WTC11 (cell line): ENCODE measurements at regions not wholly inside any gene's neighbourhood (a gene's known extent, or its start where the extent isn't known, plus 50 kb on each side); places are given as distances from the start of the nearest gene placed in this dataset.

Experiments used
- ATAC-seq: fragments of 200-7000 bp; cut with Tn5 transposase; 2 replicates; pipeline ENCODE4 v1.10.0; 2021; ENCODE audit warnings: mild to moderate bottlenecking, moderate library complexity
- CTCF ChIA-PET: fragments of 300-600 bp; sonication (Branson Sonifier 250); formaldehyde crosslinking; loops from one replicate; lab custom pipeline; 2021; ENCODE audit warnings: antibody characterized with exemption; lab: Charles Lee
- POLR2A ChIA-PET: fragments of 350-600 bp; sonication (Branson Sonifier 250); formaldehyde crosslinking; loops from one replicate; lab custom pipeline; 2021; ENCODE audit warnings: antibody characterized with exemption; lab: Charles Lee
- DNase-seq: peaks from one replicate; pipeline ENCODE4 v3.0.0; 2021; ENCODE audit warnings: low spot score
- H3K27ac Mint-ChIP-seq: 2 replicates; pipeline ENCODE4 v1.8.0; 2021; ENCODE audit warnings: mixed read lengths
- H3K27me3 Mint-ChIP-seq: 2 replicates; pipeline ENCODE4 v1.8.0; 2021; ENCODE audit warnings: low read depth, mild to moderate bottlenecking, moderate library complexity, mixed read lengths
- H3K36me3 Mint-ChIP-seq: 2 replicates; pipeline ENCODE4 v1.8.0; 2021; ENCODE audit warnings: mixed read lengths
- H3K4me1 Mint-ChIP-seq: 2 replicates; pipeline ENCODE4 v1.8.0; 2022; ENCODE audit warnings: mixed read lengths
- H3K4me3 Mint-ChIP-seq: 2 replicates; pipeline ENCODE4 v1.8.0; 2021; ENCODE audit warnings: mild to moderate bottlenecking, moderate library complexity, mixed read lengths
- H3K9me3 Mint-ChIP-seq: 2 replicates; pipeline ENCODE4 v1.8.0; 2021; ENCODE audit warnings: mixed read lengths
- E2F5 ChIP-seq: sonication (generic); formaldehyde crosslinking; IDR thresholded peaks from 2 replicates; pipeline ENCODE4 v1.8.1; 2022; ENCODE audit warnings: mild to moderate bottlenecking, moderate library complexity, missing genetic modification reagents
- ERG ChIP-seq: fragments of 250-450 bp; sonication (Bioruptor Pico); IDR thresholded peaks from 2 replicates; pipeline ENCODE4 v1.8.0; 2021; ENCODE audit warnings: mild to moderate bottlenecking
- ESRRA ChIP-seq: sonication (generic); formaldehyde crosslinking; IDR thresholded peaks from 2 replicates; pipeline ENCODE4 v1.8.1; 2022; ENCODE audit warnings: mild to moderate bottlenecking, missing genetic modification reagents, borderline replicate concordance
- FOXJ3 ChIP-seq: sonication (generic); formaldehyde crosslinking; IDR thresholded peaks from 2 replicates; pipeline ENCODE4 v1.9.0; 2021; ENCODE audit warnings: missing genetic modification reagents, mild to moderate bottlenecking, borderline replicate concordance
- FOXK1 ChIP-seq: sonication (generic); formaldehyde crosslinking; IDR thresholded peaks from 2 replicates; pipeline ENCODE4 v1.8.0; 2022; ENCODE audit warnings: mild to moderate bottlenecking, moderate library complexity, missing genetic modification reagents
- IRF2 ChIP-seq: sonication (generic); formaldehyde crosslinking; IDR thresholded peaks from 2 replicates; pipeline ENCODE4 v1.8.0; 2022; ENCODE audit warnings: low read depth, missing genetic modification reagents, borderline replicate concordance
- JAZF1 ChIP-seq: fragments of 250-450 bp; sonication (Bioruptor Pico); IDR thresholded peaks from 2 replicates; pipeline ENCODE4 v1.9.0; 2021; ENCODE audit warnings: moderate library complexity, mild to moderate bottlenecking, inconsistent platforms
- MLX ChIP-seq: sonication (generic); formaldehyde crosslinking; IDR thresholded peaks from 2 replicates; pipeline ENCODE4 v1.8.1; 2023; ENCODE audit warnings: mild to moderate bottlenecking, missing genetic modification reagents, moderate library complexity
- MXD4 ChIP-seq: fragments of 250-450 bp; sonication (Bioruptor Pico); IDR thresholded peaks from 2 replicates; pipeline ENCODE4 v1.8.0; 2021; ENCODE audit warnings: mild to moderate bottlenecking, moderate library complexity, borderline replicate concordance
- MYBL2 ChIP-seq: sonication (generic); formaldehyde crosslinking; IDR thresholded peaks from 2 replicates; pipeline ENCODE4 v1.8.1; 2023; ENCODE audit warnings: mild to moderate bottlenecking, moderate library complexity, missing genetic modification reagents
- OVOL2 ChIP-seq: fragments of 250-450 bp; sonication (Bioruptor Pico); IDR thresholded peaks from 2 replicates; pipeline ENCODE4 v1.9.0; 2021; ENCODE audit warnings: mild to moderate bottlenecking, borderline replicate concordance
- PRDM15 ChIP-seq: sonication (generic); formaldehyde crosslinking; IDR thresholded peaks from 2 replicates; pipeline ENCODE4 v1.8.0; 2022; ENCODE audit warnings: missing genetic modification reagents
- SMAD3 ChIP-seq: sonication (generic); formaldehyde crosslinking; IDR thresholded peaks from 2 replicates; pipeline ENCODE4 v1.8.0; 2022; ENCODE audit warnings: missing genetic modification reagents, mild to moderate bottlenecking, borderline replicate concordance
- ZNF138 ChIP-seq: sonication (generic); formaldehyde crosslinking; conservative IDR thresholded peaks from 2 replicates; pipeline ENCODE4 v1.8.1; 2022; ENCODE audit warnings: mild to moderate bottlenecking, moderate library complexity, missing genetic modification reagents
- ZNF512 ChIP-seq: sonication (generic); formaldehyde crosslinking; IDR thresholded peaks from 2 replicates; pipeline ENCODE4 v1.8.1; 2022; ENCODE audit warnings: missing genetic modification reagents, borderline replicate concordance
- ZNF532 ChIP-seq: fragments of 250-450 bp; sonication (Bioruptor Pico); IDR thresholded peaks from 2 replicates; pipeline ENCODE4 v1.9.0; 2021; ENCODE audit warnings: mild to moderate bottlenecking, borderline replicate concordance

- TF ChIP-seq PRDM15 (no peak), FOXK1 (no peak), ESRRA (no peak), IRF2 (no peak)
Measured at GRCh38 chr11:116166573-116167465, 606.0 kb downstream of the BUD13 start (continued).

GRCh38 chr11:116164843-116165242, 607.9 kb downstream of the BUD13 start:
- ChIA-PET POLR2A (no interaction called here), CTCF (interaction anchor here (0.5 to 1.9 kb wide), 5 partner anchors 9 to 52 kb away, joined by 4 to 6 read pairs (median 5); no protein-coding TSS in a partner anchor)
- ATAC-seq (no peak), DNase-seq (no peak)
- TF ChIP-seq ESRRA = no peak
- TF ChIP-seq MLX (CRISPR knock-in tag) = no peak
- no peak for TF ChIP-seq OVOL2 (CRISPR knock-in tag)
- TF ChIP-seq ZNF512 (CRISPR knock-in tag) = no peak
- no peak for TF ChIP-seq ZNF532
- Mint-ChIP-seq H3K4me1 (peaks cover 27% of the 10 kb centered on the region), H3K4me3 (no peak overlapping the region), H3K36me3 (no peaks in the 10 kb centered on the region), H3K27ac (no peak overlapping the region), H3K27me3 (no peaks in the 10 kb centered on the region; the same call in 1 of the 2 replicates), H3K9me3 (no peaks in the 10 kb centered on the region)

- peak overlapping the region; percentile 46 for H3K4me3 Mint-ChIP-seq
- no peak overlapping the region for H3K27ac Mint-ChIP-seq
- no peaks in the 10 kb centered on the region for H3K36me3 Mint-ChIP-seq
- CTCF ChIA-PET = no interaction called here
- H3K9me3 Mint-ChIP-seq = no peaks in the 10 kb centered on the region
- POLR2A ChIA-PET = no interaction called here
- ATAC-seq (peak; percentile 76), DNase-seq (peak; percentile 52)
- no peaks in the 10 kb centered on the region; the same call in 1 of the 2 replicates for H3K27me3 Mint-ChIP-seq
- H3K4me1 Mint-ChIP-seq = peaks cover 20% of the 10 kb centered on the region
- TF ChIP-seq ERG (CRISPR knock-in tag) (no peak), SMAD3 (CRISPR knock-in tag) (no peak), JAZF1 (CRISPR knock-in tag) (no peak), MXD4 (no peak), MYBL2 (CRISPR knock-in tag) (no peak), ZNF138 (CRISPR knock-in tag) (no peak), FOXJ3 (CRISPR knock-in tag) (no peak), E2F5 (CRISPR knock-in tag) (no peak), ESRRA (no peak)
Measured at GRCh38 chr11:116162886-116163230, 609.9 kb downstream of the BUD13 start.
